IMR-90 (cell line): ENCODE measurements at regions not wholly inside any gene's neighbourhood (a gene's known extent, or its start where the extent isn't known, plus 50 kb on each side); places are given as distances from the start of the nearest gene placed in this dataset.

ENCODE experiments used
- ATAC-seq: fragments of 200-7000 bp; cut with Tn5 transposase; 2 replicates; pipeline ENCODE4 v1.9.1; 2020; ENCODE audit warnings: low read depth, mild to moderate bottlenecking, moderate library complexity
- BruUV-seq: library from RNA; stranded (reverse); fragments of 400-500 nt; replicated peaks from 2 replicates; lab custom pipeline; 2021; lab: Mats Ljungman, UMichigan
- CTCF ChIA-PET: fragments of 300-600 bp; formaldehyde crosslinking; extraction: SDS; loops from one replicate; lab custom pipeline; 2021; ENCODE audit warnings: antibody characterized with exemption; lab: Yijun Ruan, JAX
- POLR2A ChIA-PET: fragments of 300-600 bp; sonication (Branson Sonifier 250); formaldehyde crosslinking; loops from one replicate; lab custom pipeline; 2022; ENCODE audit warnings: antibody characterized with exemption; ENCODE audit not compliant: unreplicated experiment; lab: Charles Lee
- DNase-seq: peaks from one replicate; pipeline ENCODE4 v3.0.0; 2013
- H2AFZ ChIP-seq: replicated peaks from 2 replicates; pipeline ENCODE3; 2013; ENCODE audit warnings: low read length, mild to moderate bottlenecking; ENCODE audit not compliant: poor library complexity
- H2AK5ac ChIP-seq: 2 replicates; pipeline ENCODE4 v1.6.1; 2013; ENCODE audit warnings: low read depth, low read length, inconsistent platforms
- H2AK9ac ChIP-seq: replicated peaks from 2 replicates; pipeline ENCODE3; 2013; ENCODE audit warnings: mild to moderate bottlenecking, low read depth, low read length, moderate library complexity; ENCODE audit not compliant: poor library complexity
- H2BK120ac ChIP-seq: 2 replicates; pipeline ENCODE4 v1.6.1; 2013; ENCODE audit warnings: low read depth, low read length, inconsistent platforms
- H2BK15ac ChIP-seq: 3 replicates; pipeline ENCODE4 v1.6.1; 2013; ENCODE audit warnings: low read depth, low read length, inconsistent platforms
- H2BK20ac ChIP-seq: 2 replicates; pipeline ENCODE4 v1.6.1; 2013; ENCODE audit warnings: low read depth, mild to moderate bottlenecking, inconsistent platforms, low read length, moderate library complexity
- H2BK5ac ChIP-seq: 2 replicates; pipeline ENCODE4 v1.6.1; 2013; ENCODE audit warnings: mild to moderate bottlenecking, low read depth, low read length, inconsistent platforms; ENCODE audit not compliant: poor library complexity, severe bottlenecking
- H3K14ac ChIP-seq: replicated peaks from 2 replicates; pipeline ENCODE4 v1.6.1; 2013; ENCODE audit warnings: low read depth, low read length, inconsistent platforms
- H3K18ac ChIP-seq: 2 replicates; pipeline ENCODE4 v1.6.1; 2013; ENCODE audit warnings: low read depth, low read length, control low read depth
- H3K23ac ChIP-seq: 2 replicates; pipeline ENCODE4 v1.6.1; 2013; ENCODE audit warnings: low read depth, low read length, inconsistent platforms
- H3K27ac ChIP-seq: 2 replicates; pipeline ENCODE4 v1.5.1; 2013; ENCODE audit warnings: mild to moderate bottlenecking, control low read depth, low read length; ENCODE audit not compliant: insufficient read depth
- H3K27me3 ChIP-seq: 2 replicates; pipeline ENCODE4 v1.6.1; 2013; ENCODE audit warnings: low read length; ENCODE audit not compliant: control insufficient read depth, insufficient read depth
- H3K36me3 ChIP-seq: 2 replicates; pipeline ENCODE4 v1.6.1; 2013; ENCODE audit warnings: low read length, mixed read lengths; ENCODE audit not compliant: control insufficient read depth, insufficient read depth
- H3K4ac ChIP-seq: 2 replicates; pipeline ENCODE4 v1.6.1; 2013; ENCODE audit warnings: low read depth, low read length, inconsistent platforms
- H3K4me1 ChIP-seq: 2 replicates; pipeline ENCODE4 v1.6.1; 2013; ENCODE audit warnings: low read length, mixed read lengths; ENCODE audit not compliant: control insufficient read depth, insufficient read depth
- H3K4me2 ChIP-seq: 2 replicates; pipeline ENCODE4 v1.6.1; 2013; ENCODE audit warnings: low read depth, mild to moderate bottlenecking, control low read depth, low read length, moderate library complexity
- H3K4me3 ChIP-seq: 2 replicates; pipeline ENCODE4 v1.5.1; 2013; ENCODE audit warnings: low read depth, mild to moderate bottlenecking, control low read depth, low read length, moderate library complexity; ENCODE audit not compliant: insufficient read depth
- H3K56ac ChIP-seq: 2 replicates; pipeline ENCODE4 v1.6.1; 2013; ENCODE audit warnings: low read length, inconsistent platforms; ENCODE audit not compliant: insufficient read depth; ENCODE audit errors: extremely low read depth
- H3K79me1 ChIP-seq, 2 experiments: 2 replicates each; pipeline ENCODE4 v1.6.1; 2013; ENCODE audit warnings: low read length in 2 of 2, inconsistent platforms in 1 of 2, low read depth in 1 of 2
- H3K9ac ChIP-seq: 2 replicates; pipeline ENCODE4 v1.6.1; 2013; ENCODE audit warnings: low read depth, low read length, control low read depth
- H3K9me1 ChIP-seq: 2 replicates; pipeline ENCODE4 v1.6.1; 2013; ENCODE audit warnings: low read length, inconsistent platforms; ENCODE audit not compliant: insufficient read depth
- H3K9me3 ChIP-seq: 2 replicates; pipeline ENCODE4 v1.6.1; 2013; ENCODE audit warnings: low read length; ENCODE audit not compliant: control insufficient read depth, insufficient read depth
- H4K20me1 ChIP-seq: 2 replicates; pipeline ENCODE4 v1.6.1; 2013; ENCODE audit warnings: low read length, inconsistent platforms; ENCODE audit not compliant: insufficient read depth
- H4K5ac ChIP-seq: 2 replicates; pipeline ENCODE4 v1.6.1; 2013; ENCODE audit warnings: mild to moderate bottlenecking, low read depth, low read length, control low read depth
- H4K8ac ChIP-seq, 2 experiments: 2 replicates each; pipeline ENCODE4 v1.6.1; 2013; ENCODE audit warnings: low read depth in 2 of 2, low read length in 2 of 2, control low read depth in 1 of 2, inconsistent platforms in 1 of 2
- H4K91ac ChIP-seq: 2 replicates; pipeline ENCODE4 v1.6.1; 2013; ENCODE audit warnings: low read depth, low read length, inconsistent platforms; ENCODE audit not compliant: insufficient read depth
- BHLHE40 ChIP-seq: fragments of 150-350 bp; IDR thresholded peaks from 2 replicates; pipeline ENCODE4 v1.6.1; 2016; ENCODE audit warnings: mild to moderate bottlenecking, low read depth, low read length
- CEBPB ChIP-seq: IDR thresholded peaks from 2 replicates; pipeline ENCODE4 v1.6.1; 2012; ENCODE audit warnings: low read depth, low read length, improper control_type of control experiment
- CHD1 ChIP-seq: IDR thresholded peaks from 2 replicates; pipeline ENCODE4 v1.6.1; 2012; ENCODE audit warnings: low read depth, low read length, improper control_type of control experiment
- CTCF ChIP-seq: conservative IDR thresholded peaks from 2 replicates; pipeline ENCODE4 v1.5.1; 2012; ENCODE audit warnings: mild to moderate bottlenecking, low read depth, low read length, improper control_type of control experiment
- ELK1 ChIP-seq: fragments of 150-350 bp; IDR thresholded peaks from 2 replicates; pipeline ENCODE4 v1.6.1; 2016; ENCODE audit warnings: low read depth, mild to moderate bottlenecking, low read length, moderate library complexity, borderline replicate concordance
- FOS ChIP-seq: fragments of 150-350 bp; IDR thresholded peaks from 2 replicates; pipeline ENCODE4 v1.6.1; 2016; ENCODE audit warnings: low read depth, low read length
- MAFK ChIP-seq: IDR thresholded peaks from 2 replicates; pipeline ENCODE4 v1.6.1; 2012; ENCODE audit warnings: low read depth, low read length, improper control_type of control experiment
- NFE2L2 ChIP-seq: fragments of 150-350 bp; IDR thresholded peaks from 2 replicates; pipeline ENCODE4 v1.6.1; 2016; ENCODE audit warnings: low read depth, mild to moderate bottlenecking, low read length
- POLR2A ChIP-seq: IDR thresholded peaks from 2 replicates; pipeline ENCODE4 v1.6.1; 2012; ENCODE audit warnings: mild to moderate bottlenecking, low read depth, low read length
- RAD21 ChIP-seq: IDR thresholded peaks from 2 replicates; pipeline ENCODE4 v1.6.1; 2012; ENCODE audit warnings: low read length, improper control_type of control experiment
- RCOR1 ChIP-seq: IDR thresholded peaks from 2 replicates; pipeline ENCODE4 v1.6.1; 2012; ENCODE audit warnings: mild to moderate bottlenecking, low read length, improper control_type of control experiment; ENCODE audit not compliant: insufficient replicate concordance
- RFX5 ChIP-seq: IDR thresholded peaks from 2 replicates; pipeline ENCODE4 v1.8.0; 2012; ENCODE audit warnings: low read depth, mild to moderate bottlenecking, low read length, moderate library complexity
- SMC3 ChIP-seq: fragments of 150-350 bp; IDR thresholded peaks from 2 replicates; pipeline ENCODE4 v1.6.1; 2016; ENCODE audit warnings: low read depth, mild to moderate bottlenecking, antibody characterized with exemption, low read length, moderate library complexity
- WGBS, 2 experiments: methylation state at CpG; one replicate each; pipeline versions ENCODE4 v1.1.5 to v1.1.7; 2013; ENCODE audit warnings: missing lambda C conversion rate in 2 of 2; ENCODE audit not compliant: insufficient read length in 1 of 2; ENCODE audit errors: extremely low coverage in 2 of 2; 5-methylcytosine and 5-hydroxymethylcytosine counted together
- dilution Hi-C: fragments of 300-500 bp; cut with HindIII; formaldehyde crosslinking; loops from one replicate; pipeline ENCODE4 v1.14.3; 2018; ENCODE audit warnings: low sequenced_read_pairs; ENCODE audit not compliant: unreplicated experiment
- in situ Hi-C: fragments of 300-500 bp; cut with MboI; formaldehyde crosslinking; loops from 3 replicates; pipeline ENCODE4 v1.14.3; 2019; ENCODE audit warnings: low sequenced_read_pairs, inconsistent platforms, mixed read lengths
- intact Hi-C: fragments of 100-400 bp; cut with micrococcal nuclease; formaldehyde crosslinking; loops from 2 replicates; pipeline ENCODE4 v1.10.0; 2022
- TF ChIP-seq, protein P1 (sequence below): fragments of 150-350 bp; IDR thresholded peaks from 2 replicates; pipeline ENCODE4 v1.6.1; 2017; ENCODE audit warnings: mild to moderate bottlenecking, antibody characterized with exemption, low read length, low read depth

DNA sequence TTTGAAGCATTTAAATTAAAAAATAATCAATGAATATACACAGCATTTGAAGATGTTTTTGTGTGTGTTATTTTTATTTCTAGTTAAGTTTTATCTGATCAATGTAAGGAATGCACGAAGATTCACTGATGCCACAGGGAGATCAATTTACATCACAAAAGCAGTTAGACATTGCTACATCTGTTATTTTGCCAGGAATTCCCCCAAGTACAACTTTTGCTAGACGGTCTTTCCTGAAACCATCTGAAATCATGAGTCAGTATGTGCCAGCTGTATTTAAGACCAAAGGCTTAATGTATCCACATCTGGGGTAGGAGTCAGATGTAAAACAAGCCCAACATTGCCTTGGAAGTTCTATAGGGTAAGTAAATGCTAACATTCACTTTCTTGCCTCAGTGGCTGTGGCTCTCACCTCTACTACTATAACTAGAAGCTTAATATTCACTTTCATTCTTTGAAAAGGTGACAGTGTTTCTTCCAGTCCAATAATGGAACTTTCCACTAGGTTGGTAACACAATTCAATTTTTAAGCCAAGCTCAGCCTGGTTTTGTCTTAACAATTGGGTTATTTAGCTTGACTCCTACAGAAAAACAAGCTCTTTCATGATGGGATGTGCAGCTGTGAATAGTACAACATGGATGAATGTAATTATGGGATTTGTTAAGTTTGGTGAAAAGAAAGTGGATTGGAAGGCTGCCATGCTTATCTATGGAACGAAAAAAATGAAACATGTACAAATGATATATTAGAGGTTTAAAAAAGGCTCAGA lies 385.4 kb upstream of the TMEM132C start:
- Histone ChIP-seq H3K18ac (no peak overlapping the region), H3K4ac (no peak overlapping the region), H4K91ac (no peak overlapping the region), H3K9me1 (no peaks in the 10 kb centered on the region), H2BK5ac (no peak overlapping the region), H3K27ac (no peak overlapping the region), H3K4me3 (no peak overlapping the region), H2AK9ac (no peak overlapping the region), H2AFZ (no peak overlapping the region), H3K27me3 (no peaks in the 10 kb centered on the region), H3K23ac (no peak overlapping the region), H3K9ac (no peak overlapping the region), H2AK5ac (no peak overlapping the region), H3K56ac (no peak overlapping the region), H4K20me1 (no peaks in the 10 kb centered on the region), H3K9me3 (peaks cover 11% of the 10 kb centered on the region), H3K79me1 (no peaks in the 10 kb centered on the region), H3K4me1 (no peaks in the 10 kb centered on the region), H2BK20ac (no peak overlapping the region), H3K14ac (no peak overlapping the region), H2BK15ac (no peak overlapping the region), H4K5ac (no peak overlapping the region), H2BK120ac (no peak overlapping the region), H3K4me2 (no peak overlapping the region), H3K36me3 (no peaks in the 10 kb centered on the region), H4K8ac (no peak overlapping the region)
- in situ Hi-C loops = no loop called here
- ChIA-PET CTCF (no interaction called here), POLR2A (no interaction called here)
- WGBS, 2 experiments = no CpG with 5 or more reads among the region's 3 CpGs
- dilution Hi-C loops = no loop called here
- TF ChIP-seq MAFK = no peak
- no peak for TF ChIP-seq BHLHE40
- no peak for TF ChIP-seq CTCF
- no peak for TF ChIP-seq FOS
- TF ChIP-seq, protein P1, sequence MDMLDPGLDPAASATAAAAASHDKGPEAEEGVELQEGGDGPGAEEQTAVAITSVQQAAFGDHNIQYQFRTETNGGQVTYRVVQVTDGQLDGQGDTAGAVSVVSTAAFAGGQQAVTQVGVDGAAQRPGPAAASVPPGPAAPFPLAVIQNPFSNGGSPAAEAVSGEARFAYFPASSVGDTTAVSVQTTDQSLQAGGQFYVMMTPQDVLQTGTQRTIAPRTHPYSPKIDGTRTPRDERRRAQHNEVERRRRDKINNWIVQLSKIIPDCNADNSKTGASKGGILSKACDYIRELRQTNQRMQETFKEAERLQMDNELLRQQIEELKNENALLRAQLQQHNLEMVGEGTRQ = no peak
- no peak for TF ChIP-seq RAD21
- no peak for TF ChIP-seq SMC3
- no peak for TF ChIP-seq NFE2L2
- no peak for TF ChIP-seq CHD1
- TF ChIP-seq RFX5 = no peak
- TF ChIP-seq ELK1 = no peak
- no peak for TF ChIP-seq POLR2A
- no peak for TF ChIP-seq RCOR1
- TF ChIP-seq CEBPB = no peak
- no TSS peak for BruUV-seq
- intact Hi-C loops = no loop called here
- ATAC-seq (no peak), DNase-seq (no peak)
